ENCODE measurements at regions not wholly inside any gene's neighbourhood (a gene's known extent, or its start where the extent isn't known, plus 50 kb on each side); places are given as distances from the start of the nearest gene placed in this dataset.
"Not testable (repeated sequence)": the region's sequence is repeated elsewhere in the genome, so short reads cannot be mapped to it uniquely, and the experiment has no call there.

- ATAC-seq (no peak), DNase-seq (no peak)
- intact Hi-C loops (cut with DNase I, micrococcal nuclease): no loop called here
These were observed 257.7 kb upstream of the COPS8 start for GRCh38 chr2:236827997-236828396.

GRCh38 chr2:236828820-236829219 is 256.9 kb upstream of the COPS8 start:
- ATAC-seq: no peak
- intact Hi-C loops (cut with DNase I, micrococcal nuclease): no loop called here
- DNase-seq: no peak

DNA sequence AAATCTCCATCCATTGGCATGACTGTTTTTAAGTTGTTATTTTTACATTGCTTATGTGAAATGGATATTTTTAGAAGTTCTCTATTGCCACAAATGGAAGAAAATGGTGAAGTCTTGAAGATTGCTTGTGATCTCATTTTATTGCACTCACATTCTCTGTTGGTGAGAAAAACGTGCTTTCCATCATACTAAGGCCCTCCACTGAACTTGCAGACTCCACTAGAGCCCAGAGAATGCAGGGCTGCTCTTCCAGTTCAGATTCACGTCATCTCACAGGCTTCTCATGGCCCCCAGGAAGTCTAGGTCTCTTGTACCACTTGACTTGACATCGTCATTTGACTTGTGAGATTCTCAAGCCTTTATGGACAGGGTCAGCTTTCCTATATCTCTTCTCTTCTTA is 254.8 kb upstream of the COPS8 start:
- no peak for DNase-seq
- no peak for ATAC-seq
- intact Hi-C loops (cut with DNase I, micrococcal nuclease): no loop called here

DNA sequence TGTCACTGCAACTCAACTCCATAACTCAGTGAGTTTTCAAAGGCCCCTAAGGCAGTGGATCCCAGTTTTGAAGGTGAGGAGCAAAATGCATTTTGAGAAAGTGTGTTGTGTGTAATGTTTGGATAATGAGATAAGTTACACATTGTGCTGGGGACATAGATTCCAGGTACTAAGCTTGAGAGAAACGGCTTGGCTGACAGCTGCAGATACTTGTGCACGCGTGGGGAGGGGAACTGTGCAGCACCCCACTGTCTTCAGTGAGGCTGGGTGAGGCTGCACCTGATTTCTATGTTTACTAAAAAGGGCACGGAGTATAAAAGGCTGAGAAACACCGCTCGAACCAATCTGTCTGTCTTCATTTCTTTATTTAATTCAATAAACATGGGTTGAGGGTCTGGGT is 254.0 kb upstream of the COPS8 start:
- DNase-seq (no peak), ATAC-seq (no peak)
- intact Hi-C loops (cut with DNase I, micrococcal nuclease): no loop called here

DNA sequence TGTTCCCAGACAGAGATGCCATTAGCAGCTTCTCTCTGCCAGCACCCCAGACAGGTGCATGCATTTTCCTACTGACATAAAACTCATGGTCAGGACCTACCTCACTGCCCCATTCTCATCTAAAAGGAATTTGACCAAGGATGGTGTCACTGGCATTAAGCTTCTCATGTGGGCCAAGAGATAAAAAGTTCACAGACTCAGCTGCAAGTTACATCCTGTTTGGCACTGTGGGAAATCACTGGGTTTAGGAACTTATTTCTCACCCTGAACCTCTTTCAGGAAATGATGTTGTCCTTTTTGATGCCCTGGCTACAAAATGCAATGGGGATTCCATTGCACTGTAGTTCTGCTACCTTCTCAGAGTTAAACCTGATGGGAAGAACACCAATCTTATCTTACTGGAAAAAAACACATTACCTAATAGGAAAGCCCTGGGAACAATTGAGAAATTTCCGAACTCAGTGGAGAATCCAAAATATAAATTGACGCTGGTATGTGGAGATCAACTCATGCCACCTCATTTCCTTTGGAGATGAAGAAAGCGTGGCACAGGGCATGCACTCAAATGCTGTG is 252.1 kb upstream of the COPS8 start:
- DNase-seq (no peak), ATAC-seq (no peak)
- intact Hi-C loops (cut with DNase I, micrococcal nuclease): no loop called here

DNA sequence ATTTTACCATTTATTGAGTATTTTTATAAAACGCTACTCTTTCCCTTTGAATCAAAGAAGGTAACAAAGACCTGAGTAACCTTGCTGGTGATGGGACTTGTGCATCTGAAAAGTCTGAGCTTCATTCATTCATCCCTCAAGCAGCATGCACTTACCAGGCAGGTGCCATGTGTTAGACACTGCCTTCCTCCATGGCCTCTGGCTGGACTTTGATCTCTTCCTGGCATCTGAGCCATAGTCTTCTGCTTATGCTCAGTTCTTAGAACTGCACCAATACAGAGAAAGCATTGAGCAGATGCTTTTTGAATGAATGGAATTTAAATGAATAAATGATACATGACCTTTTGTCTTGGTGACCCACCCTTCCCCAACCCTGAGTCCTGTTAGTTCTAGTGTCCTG is 251.4 kb upstream of the COPS8 start:
- DNase-seq (no peak), ATAC-seq (no peak)
- intact Hi-C loops (cut with DNase I, micrococcal nuclease): no loop called here

GRCh38 chr2:236835307-236836024 is 250.2 kb upstream of the COPS8 start:
- DNase-seq (no peak), ATAC-seq (no peak)
- intact Hi-C loops (cut with DNase I, micrococcal nuclease): no loop called here

- intact Hi-C loops (cut with DNase I, micrococcal nuclease); DNase-seq; ATAC-seq: not testable (repeated sequence)
These were observed 249.7 kb upstream of the COPS8 start for GRCh38 chr2:236836028-236836427.

DNA sequence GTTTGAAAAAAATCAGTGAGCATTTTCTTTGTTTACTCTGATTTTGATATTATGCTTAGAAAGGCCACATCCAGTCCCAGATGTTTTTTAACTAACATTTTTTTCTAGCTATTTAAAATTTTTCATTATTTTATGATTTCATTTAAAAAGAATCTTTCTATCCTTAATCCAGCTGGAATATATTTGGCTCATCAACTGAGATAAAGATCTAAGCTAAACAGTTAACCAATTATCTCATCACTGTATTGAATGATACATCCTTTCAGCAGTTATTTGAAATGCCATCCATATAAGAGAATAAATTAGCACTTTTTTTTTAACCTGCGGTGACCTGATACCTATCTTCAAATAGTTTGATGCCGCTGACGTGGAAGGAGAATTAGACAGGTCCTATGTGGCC is 245.5 kb upstream of the COPS8 start:
- DNase-seq: no peak
- ATAC-seq: no peak
- intact Hi-C loops (cut with DNase I, micrococcal nuclease): no loop called here

DNA sequence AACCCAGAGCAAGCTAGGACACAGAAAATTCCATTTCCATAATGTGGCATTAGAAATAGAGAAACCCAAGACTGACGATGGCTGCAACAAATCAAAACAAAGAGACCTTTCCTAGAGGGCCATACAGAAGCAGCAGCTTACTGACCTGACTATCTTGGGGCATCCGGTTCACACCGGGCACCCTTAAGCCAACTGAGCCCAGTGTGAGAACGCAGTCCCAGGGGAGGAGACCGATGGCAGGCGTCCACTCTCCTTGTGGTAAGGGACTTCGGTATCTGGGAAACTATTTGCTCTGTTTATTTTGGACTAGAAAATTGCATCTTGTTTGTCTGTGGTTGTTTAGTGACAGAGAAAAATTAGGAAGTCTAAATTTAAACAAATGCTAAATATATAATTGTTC is 244.8 kb upstream of the COPS8 start:
- DNase-seq (no peak), ATAC-seq (no peak)
- intact Hi-C loops (cut with DNase I, micrococcal nuclease): no loop called here

DNA sequence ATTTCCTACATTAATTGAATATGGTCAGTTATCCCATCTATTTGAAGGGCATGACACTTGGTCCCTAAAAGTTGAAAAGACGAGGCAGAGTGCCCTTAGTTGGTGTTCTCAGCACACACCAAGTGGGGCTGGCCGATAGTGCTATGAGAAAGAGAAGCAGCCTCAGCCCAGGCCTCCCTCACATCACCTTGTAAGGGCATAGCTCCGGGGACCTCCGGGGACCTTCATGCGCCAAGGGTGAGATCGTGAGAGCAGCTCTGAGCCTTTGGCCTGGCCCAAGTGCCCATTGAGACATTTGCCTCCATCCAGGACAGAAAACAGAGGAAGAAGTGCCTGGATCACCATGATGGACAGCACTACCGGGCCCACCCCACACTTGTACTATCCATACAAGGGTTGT is 244.3 kb upstream of the COPS8 start:
- intact Hi-C loops (cut with DNase I, micrococcal nuclease): no loop called here
- no peak for ATAC-seq
- no peak for DNase-seq

DNA sequence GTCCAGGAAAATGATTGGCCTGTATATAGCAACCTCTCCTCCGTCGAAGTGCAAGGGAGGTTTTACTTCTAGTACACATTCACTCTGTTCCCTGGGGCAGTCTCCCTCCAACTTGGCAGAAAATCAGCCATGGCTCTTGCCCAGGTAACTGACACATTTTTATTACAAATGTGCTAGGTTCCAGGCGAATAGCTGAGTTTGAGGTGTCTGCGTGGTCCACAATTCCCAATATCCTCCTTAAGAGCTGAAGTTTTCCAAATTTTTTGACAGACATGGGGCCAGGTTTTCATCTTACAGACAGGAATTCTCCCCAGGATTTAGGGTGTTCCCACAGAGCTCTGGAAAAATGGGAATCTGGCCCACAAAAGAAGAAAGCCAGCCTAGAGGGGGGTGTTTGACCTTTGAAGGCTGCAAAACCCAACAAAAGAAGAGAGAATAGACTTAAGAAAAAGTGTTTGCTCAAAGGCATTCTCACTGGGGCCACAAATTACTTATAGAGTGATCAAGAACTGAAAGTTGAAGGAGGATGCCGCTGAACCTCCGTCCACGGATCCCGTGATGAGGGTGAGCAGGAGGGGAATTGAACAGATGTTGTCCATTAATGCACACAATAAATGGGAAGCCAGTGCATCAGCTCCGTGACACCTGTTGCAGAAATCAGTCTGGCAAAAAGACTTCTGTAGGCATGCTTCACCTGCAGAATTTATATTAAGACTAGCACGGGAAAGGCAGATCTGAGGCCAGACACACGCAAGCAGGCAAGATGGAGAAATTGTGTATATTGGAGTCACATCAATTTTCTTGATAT is 242.3 kb upstream of the COPS8 start:
- DNase-seq (no peak), ATAC-seq (no peak)
- intact Hi-C loops (cut with DNase I, micrococcal nuclease): no loop called here

GRCh38 chr2:236844711-236845110 is 241.0 kb upstream of the COPS8 start:
- DNase-seq: no peak
- ATAC-seq: no peak
- intact Hi-C loops (cut with DNase I, micrococcal nuclease): no loop called here

- ATAC-seq (no peak), DNase-seq (no peak)
- intact Hi-C loops (cut with DNase I, micrococcal nuclease): no loop called here
These were observed 238.7 kb upstream of the COPS8 start for GRCh38 chr2:236847023-236847422.

- ATAC-seq (no peak), DNase-seq (no peak)
- intact Hi-C loops (cut with DNase I, micrococcal nuclease): no loop called here
These were observed 238.0 kb upstream of the COPS8 start for GRCh38 chr2:236847538-236848263.

DNA sequence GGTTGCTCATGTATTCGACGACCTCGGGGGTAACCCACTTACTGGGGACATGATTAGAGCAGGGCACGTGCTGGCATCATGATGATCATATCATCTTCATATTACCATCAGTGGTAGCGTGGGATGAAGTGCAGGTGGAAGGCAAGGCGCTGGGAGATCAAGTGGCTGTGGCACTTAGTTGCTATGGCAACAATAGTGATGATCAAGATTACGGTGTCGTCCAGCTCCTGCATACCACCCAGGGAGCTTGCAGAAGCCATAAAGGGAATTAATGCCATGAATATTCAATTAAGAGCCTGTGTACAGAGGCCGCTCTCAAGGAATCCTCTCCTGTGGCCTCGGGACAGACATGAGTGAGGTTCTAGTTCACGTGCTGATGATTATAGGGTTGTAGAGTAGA is 237.2 kb upstream of the COPS8 start:
- ATAC-seq (no peak), DNase-seq (no peak)
- intact Hi-C loops (cut with DNase I, micrococcal nuclease): no loop called here

DNA sequence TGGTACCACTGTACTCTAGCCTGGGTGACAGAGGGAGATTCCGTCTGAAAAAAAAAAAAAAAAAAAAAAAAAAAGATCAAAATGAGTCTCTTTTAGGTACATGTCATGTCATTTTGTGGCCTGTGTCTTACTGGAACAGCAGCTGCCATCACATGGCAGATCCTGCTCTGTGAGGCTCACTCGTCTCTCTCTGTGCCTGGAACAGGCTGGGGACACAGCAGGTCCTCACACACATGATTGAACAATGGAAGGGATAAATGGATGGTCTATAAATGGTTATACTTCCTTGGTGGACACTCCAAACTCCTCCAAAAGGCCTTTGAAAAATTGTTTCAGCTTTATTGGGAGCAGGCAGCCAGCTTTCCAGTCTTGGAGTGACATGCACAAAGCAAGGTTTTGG is 236.2 kb upstream of the COPS8 start:
- DNase-seq (no peak), ATAC-seq (no peak)
- intact Hi-C loops (cut with DNase I, micrococcal nuclease): no loop called here

DNA sequence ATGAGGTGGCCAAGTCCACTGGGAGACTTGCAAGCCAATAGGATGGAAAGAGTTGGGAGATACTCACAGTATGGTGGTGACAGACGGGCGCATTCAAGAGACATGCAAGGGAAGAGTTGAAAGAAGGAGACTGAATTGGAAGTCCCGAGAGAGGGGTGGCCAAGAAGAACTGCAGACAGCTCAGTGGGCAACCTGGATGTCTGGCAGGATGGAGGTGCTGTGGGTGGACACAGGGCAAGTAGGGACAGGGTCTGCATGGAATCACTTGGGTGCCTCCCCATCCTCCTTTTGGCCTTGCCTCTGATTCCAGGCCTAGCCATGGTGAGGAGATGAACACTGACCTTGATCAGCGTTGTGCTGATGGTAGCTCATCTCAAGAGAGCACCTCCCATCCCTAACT is 235.7 kb upstream of the COPS8 start:
- DNase-seq (no peak), ATAC-seq (no peak)
- intact Hi-C loops (cut with DNase I, micrococcal nuclease): no loop called here

GRCh38 chr2:236851187-236851586 is 234.5 kb upstream of the COPS8 start:
- no peak for DNase-seq
- no peak for ATAC-seq

More at GRCh38 chr2:236851187-236851586, 234.5 kb upstream of the COPS8 start:
- intact Hi-C loops (cut with DNase I, micrococcal nuclease): no loop called here
